ENCODE measurements at regions not wholly inside any gene's neighbourhood (a gene's known extent, or its start where the extent isn't known, plus 50 kb on each side); places are given as distances from the start of the nearest gene placed in this dataset.

DNA sequence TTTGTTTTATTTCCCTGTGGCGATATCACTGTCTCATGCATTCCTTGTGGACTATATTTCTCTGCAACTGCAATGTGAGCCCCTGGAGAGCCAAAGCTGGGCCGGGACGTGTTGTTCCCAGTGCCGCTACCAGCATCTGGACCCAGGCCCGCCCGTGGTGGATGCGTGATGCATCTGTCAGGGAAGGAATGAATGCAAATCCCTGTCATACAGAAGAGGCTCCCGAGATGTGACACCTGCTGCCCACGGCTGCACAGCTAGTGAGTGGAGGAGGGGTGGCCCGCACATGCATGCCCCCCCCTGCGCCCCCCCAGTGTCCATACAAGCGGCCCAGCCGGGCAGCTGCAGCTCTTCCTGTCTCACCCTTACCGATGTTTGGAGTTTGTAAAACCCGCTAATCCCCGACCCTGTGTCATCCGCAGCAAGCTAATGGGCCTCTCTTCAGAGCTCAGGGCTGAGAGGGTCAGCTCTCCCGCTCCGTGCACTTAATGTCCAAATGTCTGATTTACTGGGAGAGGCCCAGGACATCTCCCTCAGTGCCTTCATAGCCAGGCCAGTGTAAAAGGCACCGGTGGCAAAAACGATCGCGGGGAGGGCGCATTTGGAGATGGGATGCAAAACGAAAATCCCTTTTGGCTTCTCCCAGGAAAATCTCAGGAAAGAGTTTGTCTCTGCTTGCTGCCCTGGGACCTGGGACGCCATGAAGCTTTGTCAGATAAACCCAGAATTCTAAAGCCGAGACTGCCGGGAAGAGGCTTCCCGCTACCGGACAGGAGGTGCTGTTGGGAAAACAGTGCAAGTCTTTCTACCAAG, 91.8 kb downstream of the FOXL1 start:
- Histone ChIP-seq H3K9me3 (ENCODE audit: control insufficient read depth, insufficient read depth, low read length) (no peaks in the 10 kb centered on the region), H3K9ac (ENCODE audit: low read depth, low read length) (no peak overlapping the region), H3K36me3 (ENCODE audit: insufficient read depth, low read length) (no peaks in the 10 kb centered on the region), H3K4me1 (ENCODE audit: insufficient read depth, low read length) (peaks cover 22% of the 10 kb centered on the region)

DNA sequence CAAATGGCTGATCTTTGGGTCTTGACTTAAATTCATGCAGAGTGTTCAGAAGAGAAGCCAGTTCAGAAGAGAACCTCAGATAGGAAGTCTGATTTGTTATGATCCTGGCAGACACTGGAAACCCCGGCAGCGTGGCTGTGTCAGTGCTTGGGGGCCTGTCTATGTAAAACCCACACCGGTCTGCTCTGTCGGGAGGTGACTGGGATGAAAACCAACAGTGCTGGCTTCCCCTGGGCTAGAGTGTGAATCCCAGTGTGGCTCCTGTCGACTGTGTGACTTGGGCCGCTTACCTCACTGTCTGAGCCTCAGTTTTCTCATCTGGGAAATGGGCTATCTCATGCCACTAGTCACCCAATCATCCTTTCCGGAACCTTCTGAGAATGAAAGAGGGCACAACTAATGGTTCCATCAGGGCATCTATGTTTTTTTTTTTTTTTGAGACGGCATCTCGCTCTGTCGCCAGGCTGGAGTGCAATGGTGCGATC, 92.4 kb downstream of the FOXL1 start:
- no peak overlapping the region for H3K9ac ChIP-seq (ENCODE audit: low read depth, low read length)
- no peaks in the 10 kb centered on the region for H3K36me3 ChIP-seq (ENCODE audit: insufficient read depth, low read length)
- H3K9me3 ChIP-seq (ENCODE audit: control insufficient read depth, insufficient read depth, low read length) = no peaks in the 10 kb centered on the region
- peaks cover 22% of the 10 kb centered on the region for H3K4me1 ChIP-seq (ENCODE audit: insufficient read depth, low read length)

DNA sequence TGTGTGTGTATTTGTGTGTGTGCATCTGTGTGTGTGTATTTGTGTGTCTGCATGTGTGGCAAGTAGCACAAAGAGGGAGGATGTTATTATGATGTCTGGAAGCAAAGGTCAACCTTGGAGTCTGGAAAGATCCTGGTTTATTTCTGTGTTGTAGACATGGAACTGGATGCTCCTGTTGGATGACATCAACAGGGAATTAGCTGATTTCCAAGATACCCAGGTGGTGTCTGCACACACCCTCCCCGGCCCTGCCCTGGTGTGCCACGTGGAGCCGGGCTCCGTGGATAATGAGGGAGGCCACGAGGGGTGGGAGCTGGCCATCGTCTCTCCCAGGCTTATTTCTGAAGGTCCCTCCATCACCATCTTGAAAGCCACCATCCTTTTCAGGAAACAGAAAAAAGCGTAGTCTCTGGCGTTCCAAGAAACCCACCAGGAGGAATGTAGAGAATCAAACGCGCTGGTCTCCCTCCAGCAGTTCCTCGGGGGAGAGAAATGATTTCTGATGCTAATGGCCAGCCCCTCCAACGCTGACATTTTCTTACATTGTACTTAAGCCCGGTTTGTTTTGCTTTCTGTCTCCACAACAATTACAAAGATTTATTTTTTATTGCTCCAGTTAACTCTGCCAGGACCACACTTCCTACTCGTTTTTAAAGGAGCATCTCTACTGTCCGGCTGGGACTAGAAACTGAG, 93.3 kb downstream of the FOXL1 start:
- Histone ChIP-seq H3K4me1 (ENCODE audit: insufficient read depth, low read length) (peaks cover 22% of the 10 kb centered on the region), H3K9ac (ENCODE audit: low read depth, low read length) (no peak overlapping the region), H3K36me3 (ENCODE audit: insufficient read depth, low read length) (no peaks in the 10 kb centered on the region), H3K9me3 (ENCODE audit: control insufficient read depth, insufficient read depth, low read length) (no peaks in the 10 kb centered on the region)

GRCh38 chr16:86672179-86672863, 94.0 kb downstream of the FOXL1 start:
- no peaks in the 10 kb centered on the region for H3K9me3 ChIP-seq (ENCODE audit: control insufficient read depth, insufficient read depth, low read length)
- H3K9ac ChIP-seq (ENCODE audit: low read depth, low read length) = no peak overlapping the region
- peaks cover 22% of the 10 kb centered on the region for H3K4me1 ChIP-seq (ENCODE audit: insufficient read depth, low read length)
- no peaks in the 10 kb centered on the region for H3K36me3 ChIP-seq (ENCODE audit: insufficient read depth, low read length)

GRCh38 chr16:86673090-86673955, 95.0 kb downstream of the FOXL1 start:
- H3K9ac ChIP-seq (ENCODE audit: low read depth, low read length) = no peak overlapping the region
- peaks cover 18% of the 10 kb centered on the region for H3K4me1 ChIP-seq (ENCODE audit: insufficient read depth, low read length)
- no peaks in the 10 kb centered on the region for H3K9me3 ChIP-seq (ENCODE audit: control insufficient read depth, insufficient read depth, low read length)
- H3K36me3 ChIP-seq (ENCODE audit: insufficient read depth, low read length) = no peaks in the 10 kb centered on the region

GRCh38 chr16:86673956-86674453, 95.7 kb downstream of the FOXL1 start:
- Histone ChIP-seq H3K9ac (ENCODE audit: low read depth, low read length) (no peak overlapping the region), H3K4me1 (ENCODE audit: insufficient read depth, low read length) (peaks cover 12% of the 10 kb centered on the region; the same call in 1 of the 2 replicates), H3K9me3 (ENCODE audit: control insufficient read depth, insufficient read depth, low read length) (no peaks in the 10 kb centered on the region), H3K36me3 (ENCODE audit: insufficient read depth, low read length) (no peaks in the 10 kb centered on the region)

GRCh38 chr16:86676254-86676670, 97.9 kb downstream of the FOXL1 start:
- no peaks in the 10 kb centered on the region for H3K36me3 ChIP-seq (ENCODE audit: insufficient read depth, low read length)
- no peak overlapping the region for H3K9ac ChIP-seq (ENCODE audit: low read depth, low read length)
- no peaks in the 10 kb centered on the region for H3K4me1 ChIP-seq (ENCODE audit: insufficient read depth, low read length)
- H3K9me3 ChIP-seq (ENCODE audit: control insufficient read depth, insufficient read depth, low read length) = no peaks in the 10 kb centered on the region; the same call in 1 of the 2 replicates

- Histone ChIP-seq H3K9ac (ENCODE audit: low read depth, low read length) (no peak overlapping the region), H3K4me1 (ENCODE audit: insufficient read depth, low read length) (no peaks in the 10 kb centered on the region), H3K9me3 (ENCODE audit: control insufficient read depth, insufficient read depth, low read length) (no peaks in the 10 kb centered on the region; the same call in 1 of the 2 replicates)
Measured at GRCh38 chr16:86679490-86679889, 101.1 kb downstream of the FOXL1 start.

DNA sequence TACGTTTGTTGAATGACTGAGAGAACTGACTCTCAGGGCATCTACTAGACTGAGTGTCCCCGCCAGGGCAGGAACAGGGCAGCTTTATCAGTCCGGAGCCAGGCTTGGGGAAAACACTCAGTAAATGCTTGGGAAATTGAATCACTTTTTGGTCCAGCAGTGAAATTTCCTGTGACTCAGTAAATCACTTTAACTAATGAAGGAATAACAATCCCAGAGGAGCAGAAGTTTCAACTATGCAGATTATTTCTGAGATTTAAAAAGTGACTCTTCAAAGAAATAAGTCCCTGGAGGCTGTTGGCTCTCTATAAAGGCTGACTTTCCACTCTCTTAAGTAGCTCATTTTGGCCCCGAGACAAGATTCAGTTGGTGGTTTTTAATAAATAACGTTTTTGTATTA, 101.8 kb downstream of the FOXL1 start:
- Histone ChIP-seq H3K36me3 (ENCODE audit: insufficient read depth, low read length) (no peaks in the 10 kb centered on the region), H3K4me1 (ENCODE audit: insufficient read depth, low read length) (no peaks in the 10 kb centered on the region), H3K9ac (ENCODE audit: low read depth, low read length) (no peak overlapping the region), H3K9me3 (ENCODE audit: control insufficient read depth, insufficient read depth, low read length) (no peaks in the 10 kb centered on the region; the same call in 1 of the 2 replicates)

More at GRCh38 chr16:86679490-86679889, 101.1 kb downstream of the FOXL1 start:
- no peaks in the 10 kb centered on the region for H3K36me3 ChIP-seq (ENCODE audit: insufficient read depth, low read length)

DNA sequence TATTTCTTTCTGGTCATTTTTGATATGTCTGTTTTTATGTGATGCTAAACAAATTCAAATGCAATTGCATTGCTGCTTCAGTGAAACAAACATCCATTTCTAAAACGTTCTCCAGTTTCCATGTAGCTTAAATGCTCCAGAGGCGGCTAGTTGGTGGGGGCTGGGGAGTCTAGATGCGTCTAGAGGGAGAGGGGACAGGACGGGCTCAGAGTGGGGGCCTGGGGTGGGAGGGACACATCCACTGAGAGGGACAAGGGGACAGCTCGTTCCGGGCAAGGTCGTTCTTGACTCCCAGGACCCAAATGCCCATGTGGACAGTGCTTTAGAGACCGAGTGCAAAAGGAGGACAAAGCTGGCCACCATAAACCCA, 102.3 kb downstream of the FOXL1 start:
- H3K9ac ChIP-seq (ENCODE audit: low read depth, low read length) = no peak overlapping the region
- H3K4me1 ChIP-seq (ENCODE audit: insufficient read depth, low read length) = no peaks in the 10 kb centered on the region
- H3K36me3 ChIP-seq (ENCODE audit: insufficient read depth, low read length) = no peaks in the 10 kb centered on the region
- H3K9me3 ChIP-seq (ENCODE audit: control insufficient read depth, insufficient read depth, low read length) = no peaks in the 10 kb centered on the region; the same call in 1 of the 2 replicates

DNA sequence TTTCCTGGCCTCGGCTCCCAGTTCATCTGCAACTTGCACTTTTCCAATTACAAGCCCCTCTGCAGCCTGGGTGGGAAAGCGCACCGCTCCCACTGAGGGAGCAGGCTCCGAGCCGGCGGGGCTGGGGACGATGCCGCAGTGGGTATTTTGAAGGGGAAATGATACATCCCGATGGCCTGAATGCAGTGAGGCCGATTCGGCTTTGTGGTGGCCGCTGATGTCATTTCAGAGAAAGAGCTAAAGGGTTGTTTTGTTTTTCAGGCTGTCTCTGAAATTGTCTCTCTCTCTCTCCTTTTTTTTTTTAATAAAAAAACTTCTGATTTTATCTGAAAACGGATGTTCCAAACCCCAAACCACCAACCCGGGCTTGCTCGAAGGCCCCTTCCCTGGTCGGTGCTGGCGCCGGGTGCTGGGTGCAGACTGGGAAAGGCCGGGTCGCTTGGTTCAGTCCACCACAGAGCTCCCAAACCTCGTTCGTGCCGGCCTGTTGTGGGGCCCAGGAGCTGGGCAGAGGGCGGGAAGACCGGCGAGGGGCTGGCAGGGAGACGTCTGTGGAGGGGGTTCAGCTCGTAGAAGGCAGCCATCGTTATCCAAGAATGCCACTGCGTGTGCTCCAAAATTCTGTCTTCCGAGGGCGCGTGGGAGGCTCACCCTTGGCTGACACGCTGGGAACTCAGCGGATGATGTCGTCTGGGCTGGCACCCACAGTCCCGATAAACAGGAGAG, 102.8 kb downstream of the FOXL1 start:
- Histone ChIP-seq H3K9me3 (ENCODE audit: control insufficient read depth, insufficient read depth, low read length) (no peaks in the 10 kb centered on the region; the same call in 1 of the 2 replicates), H3K36me3 (ENCODE audit: insufficient read depth, low read length) (no peaks in the 10 kb centered on the region), H3K9ac (ENCODE audit: low read depth, low read length) (no peak overlapping the region), H3K4me1 (ENCODE audit: insufficient read depth, low read length) (no peaks in the 10 kb centered on the region)

GRCh38 chr16:86681757-86682106, 103.4 kb downstream of the FOXL1 start:
- H3K9ac ChIP-seq (ENCODE audit: low read depth, low read length) = no peak overlapping the region
- no peaks in the 10 kb centered on the region; the same call in 1 of the 2 replicates for H3K9me3 ChIP-seq (ENCODE audit: control insufficient read depth, insufficient read depth, low read length)
- H3K4me1 ChIP-seq (ENCODE audit: insufficient read depth, low read length) = no peaks in the 10 kb centered on the region
- H3K36me3 ChIP-seq (ENCODE audit: insufficient read depth, low read length) = no peaks in the 10 kb centered on the region

- Histone ChIP-seq H3K4me1 (ENCODE audit: insufficient read depth, low read length) (no peaks in the 10 kb centered on the region), H3K9me3 (ENCODE audit: control insufficient read depth, insufficient read depth, low read length) (no peaks in the 10 kb centered on the region; the same call in 1 of the 2 replicates), H3K36me3 (ENCODE audit: insufficient read depth, low read length) (no peaks in the 10 kb centered on the region), H3K9ac (ENCODE audit: low read depth, low read length) (no peak overlapping the region)
Measured at GRCh38 chr16:86682219-86682904, 104.0 kb downstream of the FOXL1 start.
